Loucy (cell line): ENCODE measurements at regions not wholly inside any gene's neighbourhood (a gene's known extent, or its start where the extent isn't known, plus 50 kb on each side); places are given as distances from the start of the nearest gene placed in this dataset.

Experiments
- CTCF ChIP-seq: fragments of 200-600 bp; sonication (generic); conservative IDR thresholded peaks from 2 replicates; pipeline ENCODE4 v1.5.1; 2014; ENCODE audit warnings: mild to moderate bottlenecking, antibody characterized with exemption, low read length
- EZH2phosphoT487 ChIP-seq: fragments of 200-600 bp; IDR thresholded peaks from 2 replicates; pipeline ENCODE4 v1.6.1; 2018; ENCODE audit warnings: antibody characterized with exemption, mild to moderate bottlenecking, moderate library complexity, borderline replicate concordance

GRCh38 chr14:58805605-58806409, 168.0 kb downstream of the DACT1 start:
- TF ChIP-seq EZH2phosphoT487 (no peak), CTCF (no peak)
